ENCODE measurements at regions not wholly inside any gene's neighbourhood (a gene's known extent, or its start where the extent isn't known, plus 50 kb on each side); places are given as distances from the start of the nearest gene placed in this dataset.
A peak's percentile ranks its signal among the peaks of the same experiment; 100 is the strongest.
"Not testable (repeated sequence)": the region's sequence is repeated elsewhere in the genome, so short reads cannot be mapped to it uniquely, and the experiment has no call there.

DNA sequence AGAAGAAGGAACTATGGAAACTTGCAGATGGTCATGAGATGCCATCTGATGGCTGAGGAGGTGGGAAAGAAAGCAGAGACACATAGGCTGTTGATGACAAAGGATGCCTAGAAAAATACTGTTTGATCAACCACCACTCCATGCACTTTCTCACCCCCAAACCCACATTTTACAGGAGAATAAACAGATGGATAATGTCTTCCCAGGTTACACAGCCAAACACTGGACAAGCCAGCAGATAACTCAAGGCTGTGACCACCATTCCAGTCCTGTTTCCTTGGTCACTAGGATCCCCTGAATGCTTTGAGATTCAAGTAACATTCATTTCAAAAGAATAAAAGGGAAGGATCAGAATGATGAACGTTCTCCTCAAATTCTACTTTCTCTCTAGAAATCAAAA lies 733.0 kb upstream of the SOX11 start:
- DNase-seq = no peak

DNA sequence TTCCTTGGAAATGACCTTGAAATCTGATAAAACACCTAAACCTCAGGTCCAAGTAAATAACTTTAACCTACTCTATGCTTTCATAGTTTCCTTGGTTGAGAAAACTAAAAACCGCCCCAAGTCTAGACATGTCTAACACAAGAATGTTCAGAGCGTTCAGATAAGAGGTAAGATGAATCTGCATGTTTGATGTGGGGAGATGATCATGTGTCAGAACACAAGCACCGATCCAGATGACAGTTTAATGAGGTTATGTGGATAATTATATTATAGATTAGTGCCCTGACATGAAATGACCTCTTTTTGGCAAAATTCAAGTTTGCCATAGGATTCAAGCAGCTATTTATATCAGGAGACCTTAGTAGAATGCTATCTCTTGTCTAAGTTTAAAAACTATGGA lies 729.8 kb upstream of the SOX11 start:
- no peak for DNase-seq

DNA sequence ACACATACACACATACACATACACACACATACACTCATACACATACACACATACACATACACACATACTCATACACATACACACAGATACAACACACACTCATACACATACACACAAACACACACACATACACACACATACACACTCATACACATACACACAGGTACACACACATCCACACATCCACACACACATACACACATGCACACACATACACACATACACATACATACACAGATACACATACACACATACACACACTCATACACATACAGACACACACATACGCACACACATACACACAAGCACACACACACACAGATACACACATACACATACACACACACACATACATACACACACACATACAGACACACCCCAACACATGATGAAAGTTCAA lies 729.1 kb upstream of the SOX11 start:
- DNase-seq = no peak

DNA sequence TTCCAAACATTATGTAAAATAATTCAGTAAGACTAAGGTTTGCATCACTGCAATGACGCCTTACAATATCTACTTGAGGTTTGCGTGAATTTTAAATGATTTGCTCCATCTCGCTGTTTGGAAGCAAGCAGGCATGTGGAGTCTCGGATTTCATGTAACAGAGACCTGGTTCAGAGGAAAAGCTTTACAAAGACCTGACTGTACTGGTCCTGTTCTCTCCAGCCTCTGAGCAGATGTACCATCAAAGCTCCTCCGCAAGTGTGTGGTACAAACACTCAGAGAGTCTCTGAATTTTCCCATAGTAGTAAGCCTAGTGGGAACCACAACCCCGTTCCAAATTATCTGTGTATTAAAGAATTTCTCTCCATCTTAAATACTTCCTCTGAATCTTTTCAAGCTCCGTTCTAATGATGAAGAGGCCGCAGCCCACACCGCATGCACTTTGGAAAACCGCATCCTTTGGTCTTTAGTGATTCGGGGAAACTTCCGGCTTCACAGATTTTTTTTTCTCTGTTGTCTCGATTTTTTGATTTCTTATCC lies 728.1 kb upstream of the SOX11 start:
- DNase-seq = no peak

DNA sequence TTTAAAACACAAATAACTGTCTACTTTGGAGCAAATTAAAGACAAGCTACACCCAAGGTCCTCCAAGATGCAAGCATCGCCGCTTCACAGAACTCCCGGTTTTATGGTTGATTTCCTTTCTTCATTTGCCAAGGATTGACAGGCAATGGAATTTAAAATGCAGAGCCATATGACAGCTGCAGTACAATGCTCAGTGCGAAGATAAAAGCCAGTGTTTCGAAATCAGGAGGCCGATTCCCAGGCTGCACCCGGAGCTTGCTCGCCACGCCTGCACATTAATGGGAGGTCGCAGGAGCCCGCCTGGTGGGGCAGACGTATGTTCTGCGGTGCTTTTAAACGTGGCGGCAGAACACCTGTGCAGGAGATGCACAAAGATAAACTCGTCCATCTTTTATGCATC lies 727.6 kb upstream of the SOX11 start:
- DNase-seq = no peak

DNA sequence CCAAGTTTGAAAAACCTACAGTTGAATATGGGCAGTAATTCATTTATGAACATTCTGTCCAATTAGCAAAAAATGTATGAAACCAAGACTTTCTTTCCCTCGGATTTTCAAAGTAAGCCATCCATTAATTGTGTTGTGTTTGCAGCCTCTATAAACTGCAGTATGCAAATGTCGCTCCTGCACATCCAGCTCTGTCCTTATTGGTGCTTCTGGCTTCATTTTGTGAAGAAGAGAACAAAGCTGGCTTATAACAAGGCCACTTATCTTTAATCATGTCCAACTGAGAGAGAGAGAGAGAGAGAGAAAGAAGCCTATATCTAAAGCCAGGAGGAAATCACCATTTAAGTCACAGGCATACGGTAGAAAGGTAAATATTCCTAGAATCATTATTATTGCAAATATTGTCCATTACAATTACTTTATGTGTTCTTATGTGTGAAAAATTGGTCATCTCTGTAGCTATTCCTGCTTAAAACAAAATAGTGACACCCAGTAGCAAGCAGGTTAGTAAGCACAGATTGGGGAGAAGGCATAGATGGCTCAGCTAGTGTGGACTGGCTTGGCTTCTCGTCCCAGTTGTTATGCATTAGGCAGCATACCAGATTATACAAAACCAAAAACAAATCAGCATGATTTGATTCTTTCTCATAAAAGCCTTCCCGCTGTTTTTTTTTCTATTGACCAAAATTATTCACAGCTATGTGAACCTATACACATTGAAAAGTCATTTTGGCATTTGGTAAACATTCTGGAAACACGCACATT lies 726.4 kb upstream of the SOX11 start:
- no peak for DNase-seq

DNA sequence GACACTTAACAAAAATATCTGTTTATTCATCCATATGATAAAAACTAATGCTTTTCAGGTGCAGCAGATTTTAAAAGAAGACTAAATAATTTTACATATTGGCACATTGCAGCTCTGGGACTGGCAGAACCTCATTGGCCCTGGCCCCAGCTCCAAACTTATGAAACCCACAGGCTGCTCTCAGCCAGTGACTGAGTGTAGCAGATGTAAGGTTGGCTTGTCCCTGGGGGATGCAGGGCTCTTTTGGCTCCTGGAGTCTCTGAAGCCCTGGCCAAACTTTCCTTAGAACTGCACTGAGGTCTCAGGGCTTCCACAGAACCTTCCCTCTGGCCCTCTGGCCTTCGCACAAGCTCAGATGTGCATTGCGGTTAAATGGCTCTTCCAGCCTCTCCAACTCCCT lies 725.0 kb upstream of the SOX11 start:
- DNase-seq = no peak

DNA sequence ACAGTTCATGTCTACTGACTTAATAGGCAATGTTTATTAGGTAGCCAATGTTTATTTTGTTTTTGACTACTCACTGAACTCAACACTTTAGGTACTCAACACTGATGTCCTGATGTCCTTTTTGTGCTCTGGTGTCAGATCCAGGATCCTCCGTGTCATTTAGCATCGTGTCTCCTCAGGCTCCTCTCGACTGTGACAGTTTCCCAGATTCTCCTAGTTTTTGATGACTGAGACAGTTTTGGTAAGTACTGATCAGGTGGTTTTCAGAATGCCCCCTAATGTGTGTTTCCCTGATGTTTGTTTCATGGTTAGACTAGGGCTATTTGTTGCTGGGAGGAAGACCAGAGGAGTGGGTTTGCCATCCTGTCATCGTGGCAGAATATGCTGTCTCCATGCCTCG lies 719.7 kb upstream of the SOX11 start:
- no peak for DNase-seq

DNA sequence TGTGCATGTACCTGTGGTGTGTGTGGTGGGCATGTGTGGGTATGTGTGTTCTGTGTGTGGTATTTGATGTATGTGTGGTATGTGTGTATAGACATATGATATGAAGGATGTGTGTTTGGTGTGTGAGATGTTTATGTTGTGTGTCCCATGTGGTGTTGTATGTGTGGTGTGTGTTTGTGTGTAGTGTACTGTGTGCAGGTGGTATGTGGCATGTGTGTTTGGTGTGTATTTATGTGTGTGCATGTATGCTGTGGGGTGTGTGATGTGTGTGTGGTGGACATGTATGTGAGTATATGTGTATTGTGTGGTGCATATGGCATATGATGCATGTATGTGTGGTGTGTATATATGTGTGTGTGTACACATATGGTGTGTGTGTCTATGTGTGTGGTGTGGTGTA lies 718.8 kb upstream of the SOX11 start:
- DNase-seq = no peak

DNA sequence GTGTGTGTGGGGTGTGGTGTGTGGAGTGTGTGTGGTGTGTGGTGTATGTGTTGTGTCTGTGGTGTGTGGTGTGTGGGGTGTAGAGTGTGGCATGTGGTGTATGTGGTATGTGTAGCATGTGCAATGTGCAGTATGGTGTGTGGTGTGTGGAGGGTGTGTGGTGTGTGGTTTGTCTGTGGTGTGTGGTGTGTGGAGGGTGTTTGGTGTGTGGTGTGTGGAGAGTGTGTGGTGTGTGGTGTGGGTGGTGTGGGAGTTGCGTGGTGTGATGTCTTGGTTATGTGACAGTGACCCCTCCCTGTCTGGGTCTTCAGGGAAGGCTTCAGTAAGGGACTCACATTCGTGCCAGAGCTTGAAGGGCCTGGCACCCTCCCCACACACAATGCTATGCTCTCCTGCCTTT lies 718.2 kb upstream of the SOX11 start:
- no peak for DNase-seq

DNA sequence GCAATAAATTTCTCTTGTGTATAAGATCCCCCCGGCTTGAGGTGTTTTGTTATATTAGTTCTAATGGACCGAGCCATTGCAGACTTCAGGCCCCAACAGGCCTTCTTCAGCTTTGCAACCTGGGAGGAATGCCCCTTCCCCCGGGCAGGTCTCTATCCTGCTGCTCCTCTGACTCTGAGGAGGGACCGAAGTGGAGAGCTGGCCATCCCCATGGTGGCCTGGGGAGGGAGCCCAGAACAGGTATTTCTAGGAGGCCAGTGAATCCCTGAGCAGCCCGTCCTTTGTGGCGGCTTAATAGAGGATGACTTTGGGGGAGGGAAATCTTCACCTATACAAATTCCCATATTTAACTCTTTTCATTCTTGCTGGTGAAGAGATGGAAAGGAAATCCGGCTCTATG lies 715.8 kb upstream of the SOX11 start:
- DNase-seq = no peak

DNA sequence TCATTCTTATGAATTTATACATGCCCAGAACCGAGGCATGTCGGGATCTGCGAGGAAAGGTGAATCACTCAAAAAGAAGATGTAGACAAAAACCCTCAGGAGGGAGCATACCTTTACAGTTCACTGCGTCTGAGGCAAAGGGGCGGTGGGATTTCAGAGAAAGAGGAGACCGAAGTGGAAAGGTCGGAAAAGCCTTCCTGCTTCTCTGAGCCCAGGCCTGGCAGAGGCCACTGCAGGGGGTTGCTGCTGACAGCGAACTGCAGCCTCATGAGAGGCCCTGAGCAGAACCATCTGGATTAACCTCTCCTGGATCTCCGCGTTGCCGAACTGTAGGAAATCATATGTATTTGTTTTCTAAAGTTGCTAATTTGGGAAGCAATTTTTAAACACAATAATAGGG lies 713.1 kb upstream of the SOX11 start:
- DNase-seq = no peak

DNA sequence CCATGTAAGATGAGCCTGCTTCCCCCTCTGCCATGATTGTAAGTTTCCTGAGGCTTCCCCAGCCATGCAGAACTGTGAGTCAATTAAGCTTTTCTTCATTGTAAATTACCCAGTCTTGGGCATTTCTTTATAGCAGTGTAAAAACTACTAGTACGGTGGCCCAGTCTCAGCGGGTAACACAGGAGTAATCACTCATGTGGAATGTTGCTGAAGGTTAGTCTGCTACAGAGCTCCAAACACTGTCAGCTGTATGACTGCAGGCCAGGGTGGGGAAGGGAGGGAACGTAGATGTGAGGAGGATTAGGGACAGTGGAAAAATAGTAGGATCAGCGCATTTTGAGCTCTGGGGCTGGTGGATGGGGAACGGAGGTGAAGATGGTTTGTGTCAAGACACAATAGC lies 711.2 kb upstream of the SOX11 start:
- no peak for DNase-seq

DNA sequence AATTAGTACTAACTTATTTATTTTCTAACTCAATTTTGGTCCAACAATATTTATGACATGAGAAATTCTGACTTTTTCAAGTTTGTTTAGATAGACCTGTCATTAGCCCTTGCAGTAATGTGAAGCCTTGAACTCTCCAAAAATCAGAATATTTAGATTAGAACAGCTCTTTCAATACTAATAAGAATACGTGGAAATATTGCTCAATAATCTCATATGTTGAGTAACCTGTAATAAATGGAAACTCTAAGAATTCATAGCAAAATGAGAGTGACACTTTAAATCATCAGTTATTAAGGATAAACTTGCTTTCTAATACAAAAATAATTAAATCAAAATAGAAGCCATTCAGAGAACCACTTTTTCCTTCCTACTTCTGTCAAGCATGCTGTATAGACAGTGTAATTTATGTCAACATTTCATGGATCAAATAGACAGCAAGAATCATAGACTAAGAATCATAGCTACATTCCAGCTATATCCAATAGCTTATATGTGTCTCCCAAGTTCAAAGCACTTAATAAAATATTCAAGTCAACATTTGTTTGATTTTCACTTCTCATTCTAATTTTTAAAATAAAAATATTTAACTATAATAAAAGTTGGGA lies 710.3 kb upstream of the SOX11 start:
- no peak for DNase-seq

DNA sequence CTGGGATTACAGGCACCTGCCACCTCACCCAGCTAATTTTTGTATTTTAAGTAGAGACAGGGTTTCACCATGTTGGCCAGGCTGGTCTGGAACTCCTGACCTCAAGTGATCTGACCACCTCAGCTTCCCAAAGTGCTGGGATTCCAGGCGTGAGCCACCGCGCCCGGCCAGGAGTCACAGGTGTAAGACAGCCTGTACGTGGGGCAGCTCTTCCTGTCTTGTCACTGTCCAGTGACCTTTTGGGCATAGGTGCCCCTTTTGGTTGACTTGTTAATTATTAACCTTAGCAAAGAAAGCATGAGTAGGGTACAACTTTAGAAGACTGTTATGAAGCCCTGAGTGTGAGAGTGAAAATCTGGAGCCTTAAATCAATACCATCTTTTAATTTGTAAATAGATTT lies 703.7 kb upstream of the SOX11 start:
- DNase-seq = not testable (repeated sequence)

DNA sequence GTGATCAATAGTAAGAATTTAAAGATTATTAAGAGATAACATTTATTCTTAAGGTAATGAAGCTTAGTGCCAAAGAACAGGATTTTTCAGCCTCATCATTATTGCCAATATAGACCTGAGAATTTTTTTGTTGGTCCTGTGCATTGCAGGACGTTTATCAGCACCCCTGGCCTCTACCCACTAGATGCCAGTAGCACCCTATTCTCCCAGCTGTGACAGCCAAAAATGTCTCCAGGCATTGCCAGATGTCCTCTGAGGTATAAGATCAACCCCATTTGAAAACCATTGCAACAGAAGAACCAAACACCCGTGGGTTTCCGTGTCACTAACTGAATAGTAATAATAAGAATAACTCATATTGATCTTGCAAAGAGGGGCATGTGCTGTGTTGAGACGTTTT lies 700.0 kb upstream of the SOX11 start:
- no peak for DNase-seq

DNA sequence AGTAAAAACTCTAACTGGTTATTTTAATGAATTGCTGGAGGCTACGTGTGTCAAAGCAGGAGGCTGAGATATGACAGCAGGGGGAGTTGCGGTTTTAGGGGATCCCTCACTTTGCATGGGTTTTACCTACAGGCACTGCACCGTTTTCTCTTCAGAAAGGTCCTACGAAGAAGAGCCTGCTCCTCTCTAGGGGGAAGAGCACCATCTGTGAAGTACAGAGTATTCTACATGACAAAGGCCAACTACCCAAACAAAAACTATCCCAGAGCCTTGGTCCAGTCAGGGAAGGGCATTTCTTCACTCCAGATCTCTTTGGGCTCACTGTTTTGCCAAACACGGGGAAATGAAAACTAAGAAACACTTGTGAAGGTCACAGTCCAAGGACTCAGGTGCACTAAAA lies 696.7 kb upstream of the SOX11 start:
- DNase-seq = no peak

DNA sequence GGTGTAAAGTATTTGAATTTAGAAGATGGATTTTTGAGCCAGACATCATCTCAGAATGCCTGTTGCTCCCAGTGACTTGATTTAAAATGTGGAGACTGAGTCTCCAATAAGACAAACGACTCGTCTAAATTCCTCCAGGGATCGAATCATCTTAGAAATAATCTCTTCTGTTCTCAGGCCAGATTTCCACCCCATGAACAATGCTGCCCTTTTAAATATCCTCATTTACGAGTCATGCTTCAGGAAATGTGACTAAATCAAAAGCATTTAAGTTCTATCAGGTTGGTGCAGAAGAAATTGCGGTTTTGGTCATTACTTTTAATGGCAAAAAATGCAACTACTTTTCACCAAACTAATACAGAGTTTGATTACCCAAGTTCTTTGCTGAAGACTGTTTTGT lies 684.6 kb upstream of the SOX11 start:
- DNase-seq = no peak

DNA sequence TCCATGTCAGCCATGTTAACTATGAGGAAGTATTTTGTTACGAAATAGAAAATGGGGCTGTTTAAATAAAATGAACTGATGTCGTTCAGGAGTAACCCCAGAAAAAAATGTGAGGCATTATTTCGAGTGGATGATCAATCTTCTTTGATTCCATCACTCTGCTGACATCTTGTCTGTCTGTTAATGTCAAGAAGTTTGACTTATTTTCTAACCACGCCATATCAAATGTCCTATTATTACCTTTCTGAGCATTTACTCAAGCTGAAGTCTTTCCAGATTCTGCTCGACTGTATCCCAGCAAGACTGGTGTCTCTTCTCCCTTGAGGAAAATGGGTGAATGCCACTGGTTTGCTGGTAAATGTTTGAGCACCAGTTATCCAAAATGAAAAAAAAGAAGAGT lies 672.9 kb upstream of the SOX11 start:
- DNase-seq = no peak

DNA sequence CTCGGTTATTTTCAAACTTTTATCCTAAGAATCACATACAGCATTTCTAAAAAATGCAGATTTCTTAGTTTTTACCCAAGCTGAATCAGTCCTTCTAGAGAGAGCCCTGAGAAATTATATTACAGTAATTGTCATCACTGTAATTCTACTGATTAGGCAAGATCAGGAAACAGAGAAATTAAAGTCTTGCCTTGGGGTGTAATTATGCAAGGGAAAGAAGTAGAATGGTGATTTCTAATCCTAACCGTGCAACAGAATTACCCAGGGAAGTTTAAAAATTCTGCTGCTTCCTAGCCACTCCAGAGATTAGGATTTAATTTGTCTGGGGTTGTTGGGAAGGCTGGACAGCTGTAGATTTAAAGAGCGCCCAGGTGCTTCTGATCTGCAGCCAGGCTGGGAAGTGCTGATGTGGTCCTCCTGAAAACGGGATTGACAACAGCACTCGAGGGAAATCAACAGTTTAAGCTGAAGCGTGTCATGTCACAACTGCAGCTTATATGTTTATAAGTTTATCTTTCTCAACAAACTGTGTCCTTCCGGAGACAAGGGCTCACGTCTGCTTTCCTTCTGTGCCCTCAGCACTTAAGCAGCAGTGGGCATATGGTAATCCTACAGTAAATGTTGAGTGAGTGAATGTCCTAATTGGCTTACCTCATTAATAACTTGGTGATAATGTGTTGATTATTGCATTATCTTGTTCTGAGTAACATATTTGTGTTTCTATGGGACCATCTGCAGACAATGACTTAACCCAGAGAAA lies 671.9 kb upstream of the SOX11 start:
- DNase-seq = no peak

DNA sequence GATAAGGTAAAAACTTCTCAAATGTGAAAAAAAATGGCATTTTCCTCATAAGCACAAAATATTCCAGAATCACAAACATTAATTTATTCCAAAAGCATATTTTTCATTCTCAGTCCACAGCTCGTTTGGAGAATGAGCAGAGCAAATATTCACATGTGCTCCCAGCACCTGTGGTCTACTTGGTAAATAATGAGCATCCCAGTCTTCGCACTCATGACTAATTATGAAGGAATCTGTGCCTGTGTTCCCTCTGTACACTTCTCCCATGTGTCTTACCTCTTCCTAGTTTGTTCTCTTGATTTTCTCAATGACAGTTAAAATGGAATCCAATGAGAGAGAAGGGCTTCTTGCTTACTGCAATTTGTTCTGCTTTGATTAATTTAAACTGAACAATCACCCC lies 671.0 kb upstream of the SOX11 start:
- DNase-seq = no peak

DNA sequence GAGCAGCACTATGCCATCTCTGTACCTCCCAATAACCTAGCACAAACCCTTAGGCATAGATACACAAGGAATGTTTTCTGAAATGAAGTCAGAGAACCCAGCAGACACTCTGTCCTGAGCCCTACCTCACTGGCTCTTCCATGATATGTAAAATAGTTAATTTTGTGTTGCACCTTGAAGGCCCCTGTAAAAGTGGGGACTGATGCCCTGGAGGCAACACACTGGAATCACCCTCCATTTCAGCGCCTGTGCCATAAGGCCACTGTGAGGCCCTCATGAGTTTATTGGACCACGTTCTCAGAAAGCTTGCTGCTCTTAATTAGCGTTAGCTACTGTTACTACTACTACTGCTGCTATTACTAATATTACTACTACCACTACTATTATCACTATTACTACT lies 670.1 kb upstream of the SOX11 start:
- DNase-seq = peak; percentile 2

DNA sequence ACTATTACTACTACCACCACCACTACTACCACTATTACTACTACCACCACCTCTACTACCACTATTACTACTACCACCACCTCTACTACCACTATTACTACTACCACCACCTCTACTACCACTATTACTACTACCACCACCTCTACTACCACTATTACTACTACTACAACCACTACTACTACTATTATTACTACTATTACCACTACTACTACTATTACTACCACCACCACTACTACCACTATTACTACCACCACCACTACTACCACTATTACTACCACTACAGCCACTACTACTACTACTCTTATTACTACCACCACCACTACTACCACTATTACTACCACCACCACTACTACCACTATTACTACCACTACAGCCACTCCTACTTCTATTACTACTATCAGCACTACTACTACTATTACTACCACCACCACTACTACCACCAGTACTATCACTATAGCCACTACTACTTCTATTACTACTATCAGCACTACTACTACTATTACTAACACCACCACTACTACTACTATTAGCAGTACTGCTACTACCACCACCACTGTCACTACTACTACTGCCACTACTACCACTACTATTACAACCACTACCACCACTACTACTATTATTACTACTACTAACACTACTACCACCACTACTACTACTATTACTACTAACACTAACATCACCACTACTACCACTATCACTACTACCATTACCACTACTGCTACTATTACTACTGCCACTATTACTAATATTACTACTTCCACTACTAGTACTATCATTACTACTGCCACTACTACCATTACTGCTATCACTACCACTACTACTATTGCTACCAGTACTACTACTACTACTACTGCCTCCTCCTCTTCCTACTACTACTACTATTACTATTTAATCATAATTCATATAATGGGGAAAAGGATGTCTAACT lies 669.2 kb upstream of the SOX11 start:
- not testable (repeated sequence) for DNase-seq

Measured in hematopoietic multipotent progenitor cell treated with erythropoietin and hydrocortisone succinate and interleukin-3 and kit ligand, for 4 days (in vitro differentiated cells).